H9 (cell line): ENCODE measurements at regions not wholly inside any gene's neighbourhood (a gene's known extent, or its start where the extent isn't known, plus 50 kb on each side); places are given as distances from the start of the nearest gene placed in this dataset.

Experiments
- DNase-seq: peaks from one replicate; pipeline ENCODE4 v3.0.0-alpha.2; 2017
- H2AFZ ChIP-seq: one replicate; pipeline ENCODE4 v1.6.1; 2013; ENCODE audit warnings: mild to moderate bottlenecking, low read length, control low read depth, moderate library complexity
- H2AK5ac ChIP-seq: 2 replicates; pipeline ENCODE4 v1.6.1; 2013; ENCODE audit warnings: low read length, control low read depth, mixed read lengths; ENCODE audit not compliant: insufficient read length
- H2BK120ac ChIP-seq: one replicate; pipeline ENCODE4 v1.6.1; 2013; ENCODE audit warnings: low read depth, mild to moderate bottlenecking, low read length, control low read depth, inconsistent platforms; ENCODE audit not compliant: poor library complexity, severe bottlenecking
- H2BK12ac ChIP-seq: 2 replicates; pipeline ENCODE4 v1.6.1; 2013; ENCODE audit warnings: low read length, control low read depth, mixed read lengths, low read depth; ENCODE audit not compliant: insufficient read length
- H2BK15ac ChIP-seq: 2 replicates; pipeline ENCODE4 v1.6.1; 2013; ENCODE audit warnings: low read depth, low read length, control low read depth
- H2BK20ac ChIP-seq: one replicate; pipeline ENCODE4 v1.6.1; 2013; ENCODE audit warnings: low read depth, mild to moderate bottlenecking, low read length, control low read depth, inconsistent platforms; ENCODE audit not compliant: poor library complexity, severe bottlenecking
- H2BK5ac ChIP-seq: 2 replicates; pipeline ENCODE4 v1.6.1; 2013; ENCODE audit warnings: low read length, control low read depth, mixed read lengths; ENCODE audit not compliant: insufficient read length
- H3K14ac ChIP-seq: 2 replicates; pipeline ENCODE4 v1.6.1; 2013; ENCODE audit warnings: low read length, control low read depth; ENCODE audit not compliant: insufficient read depth
- H3K18ac ChIP-seq: 2 replicates; pipeline ENCODE4 v1.6.1; 2013; ENCODE audit warnings: low read depth, mild to moderate bottlenecking, mixed read lengths, low read length, control low read depth; ENCODE audit not compliant: insufficient read length
- H3K23ac ChIP-seq: 2 replicates; pipeline ENCODE4 v1.6.1; 2013; ENCODE audit warnings: low read length, control low read depth, mixed read lengths, low read depth; ENCODE audit not compliant: insufficient read length
- H3K23me2 ChIP-seq: 2 replicates; pipeline ENCODE4 v1.6.1; 2013; ENCODE audit warnings: low read depth, mild to moderate bottlenecking, mixed read lengths, low read length, control low read depth; ENCODE audit not compliant: insufficient read length, poor library complexity, severe bottlenecking
- H3K27ac ChIP-seq: 2 replicates; pipeline ENCODE4 v1.5.1; 2013; ENCODE audit warnings: low read length, control low read depth, mixed read lengths, low read depth; ENCODE audit not compliant: insufficient read length
- H3K27me3 ChIP-seq: 2 replicates; pipeline ENCODE4 v1.6.1; 2013; ENCODE audit warnings: low read length, control low read depth, inconsistent platforms; ENCODE audit not compliant: insufficient read depth
- H3K4ac ChIP-seq: 2 replicates; pipeline ENCODE4 v1.6.1; 2013; ENCODE audit warnings: low read depth, mild to moderate bottlenecking, control low read depth, inconsistent platforms, low read length, moderate library complexity
- H3K4me1 ChIP-seq: 2 replicates; pipeline ENCODE4 v1.6.1; 2013; ENCODE audit warnings: low read length, control low read depth, inconsistent platforms; ENCODE audit not compliant: insufficient read depth
- H3K4me2 ChIP-seq: 2 replicates; pipeline ENCODE4 v1.6.1; 2013; ENCODE audit warnings: low read length, control low read depth, mixed read lengths; ENCODE audit not compliant: insufficient read length, insufficient read depth
- H3K56ac ChIP-seq: 2 replicates; pipeline ENCODE4 v1.6.1; 2013; ENCODE audit warnings: low read depth, mild to moderate bottlenecking, mixed read lengths, low read length, control low read depth; ENCODE audit not compliant: insufficient read length
- H3K79me1 ChIP-seq: 2 replicates; pipeline ENCODE4 v1.6.1; 2013; ENCODE audit warnings: low read depth, mild to moderate bottlenecking, moderate library complexity, low read length, control low read depth, inconsistent platforms; ENCODE audit not compliant: insufficient read depth, poor library complexity, severe bottlenecking
- H3K79me2 ChIP-seq: 2 replicates; pipeline ENCODE4 v1.6.1; 2013; ENCODE audit warnings: low read length, control low read depth, inconsistent platforms; ENCODE audit not compliant: insufficient read depth
- H3K9ac ChIP-seq: 2 replicates; pipeline ENCODE4 v1.6.1; 2013; ENCODE audit warnings: low read length, control low read depth, mixed read lengths; ENCODE audit not compliant: insufficient read length; ENCODE audit errors: extremely low read depth
- H3K9me3 ChIP-seq: one replicate; pipeline ENCODE4 v1.6.1; 2013; ENCODE audit warnings: low read depth, low read length, inconsistent platforms; ENCODE audit not compliant: control insufficient read depth
- H3T11ph ChIP-seq: one replicate; pipeline ENCODE4 v1.6.1; 2013; ENCODE audit warnings: mild to moderate bottlenecking, low read length, control low read depth, inconsistent platforms
- H4K20me1 ChIP-seq: one replicate; pipeline ENCODE4 v1.6.1; 2013; ENCODE audit not compliant: control insufficient read depth, insufficient read length, insufficient read depth
- H4K5ac ChIP-seq: 2 replicates; pipeline ENCODE4 v1.6.1; 2013; ENCODE audit warnings: low read depth, mild to moderate bottlenecking, mixed read lengths, low read length, control low read depth; ENCODE audit not compliant: insufficient read length
- H4K8ac ChIP-seq: replicated peaks from 2 replicates; pipeline ENCODE4 v1.6.1; 2013; ENCODE audit warnings: low read length, control low read depth, mixed read lengths, low read depth; ENCODE audit not compliant: insufficient read length
- H4K91ac ChIP-seq: 2 replicates; pipeline ENCODE4 v1.6.1; 2013; ENCODE audit warnings: low read depth, mild to moderate bottlenecking, moderate library complexity, mixed read lengths, low read length, control low read depth; ENCODE audit not compliant: insufficient read length
- H3K27ac Mint-ChIP-seq, 3 experiments: 2 replicates in 2 of 3; 3 replicates in 1 of 3; pipeline ENCODE4 v1.8.0; 2020 to 2021; ENCODE audit warnings: mixed read lengths in 3 of 3, mild to moderate bottlenecking in 1 of 3, moderate library complexity in 1 of 3
- H3K27me3 Mint-ChIP-seq: 2 replicates; pipeline ENCODE4 v1.8.0; 2021; ENCODE audit warnings: low read depth, mild to moderate bottlenecking, moderate library complexity, mixed read lengths
- H3K36me3 Mint-ChIP-seq, 3 experiments: 2 replicates in 2 of 3; 3 replicates in 1 of 3; pipeline ENCODE4 v1.8.0; 2020 to 2021; ENCODE audit warnings: low read depth in 3 of 3, mixed read lengths in 3 of 3; ENCODE audit not compliant: insufficient read depth in 1 of 3
- H3K4me1 Mint-ChIP-seq, 2 experiments: 2 replicates each; pipeline ENCODE4 v1.8.0; 2020; ENCODE audit warnings: mixed read lengths in 2 of 2
- H3K4me3 Mint-ChIP-seq, 2 experiments: 2 replicates in 1 of 2; 3 replicates in 1 of 2; pipeline ENCODE4 v1.8.0; 2020 to 2021; ENCODE audit warnings: mild to moderate bottlenecking in 2 of 2, mixed read lengths in 2 of 2, moderate library complexity in 1 of 2
- H3K9me3 Mint-ChIP-seq, 2 experiments: 2 replicates in 1 of 2; 3 replicates in 1 of 2; pipeline ENCODE4 v1.8.0; 2020; ENCODE audit warnings: mild to moderate bottlenecking in 2 of 2, mixed read lengths in 2 of 2, moderate library complexity in 1 of 2
- CTCF ChIP-seq: fragments of 200-600 bp; sonication (generic); conservative IDR thresholded peaks from 3 replicates; pipeline ENCODE4 v1.8.0; 2021; ENCODE audit warnings: antibody characterized with exemption, mild to moderate bottlenecking

GRCh38 chr5:24737163-24737562 lies 92.4 kb upstream of the CDH10 start:
- Histone ChIP-seq H3K14ac (no peak overlapping the region), H3K23ac (no peak overlapping the region), H3K79me1 (no peaks in the 10 kb centered on the region), H3K27ac (no peak overlapping the region), H3K18ac (no peak overlapping the region), H2BK12ac (no peak overlapping the region), H4K8ac (no peak overlapping the region), H2AK5ac (no peak overlapping the region), H2BK15ac (no peak overlapping the region), H4K20me1 (no peaks in the 10 kb centered on the region), H2AFZ (no peak overlapping the region), H3K4ac (no peak overlapping the region), H3K4me2 (no peak overlapping the region), H3K9me3 (no peaks in the 10 kb centered on the region), H3K79me2 (no peaks in the 10 kb centered on the region), H3K4me1 (no peaks in the 10 kb centered on the region), H3T11ph (no peak overlapping the region), H3K56ac (no peak overlapping the region), H3K27me3 (no peaks in the 10 kb centered on the region), H3K9ac (no peak overlapping the region), H4K5ac (no peak overlapping the region), H4K91ac (no peak overlapping the region), H2BK5ac (no peak overlapping the region), H3K23me2 (no peaks in the 10 kb centered on the region), H2BK120ac (no peak overlapping the region), H2BK20ac (no peak overlapping the region)
- H3K27ac Mint-ChIP-seq = no peak overlapping the region
- H3K4me1 Mint-ChIP-seq = no peaks in the 10 kb centered on the region
- TF ChIP-seq CTCF = no peak
- no peak for DNase-seq
- H3K27me3 Mint-ChIP-seq = no peaks in the 10 kb centered on the region
- H3K9me3 Mint-ChIP-seq = no peaks in the 10 kb centered on the region
- H3K36me3 Mint-ChIP-seq = no peaks in the 10 kb centered on the region
- H3K4me3 Mint-ChIP-seq = no peak overlapping the region
